Mammary epithelial cell (primary cell): ENCODE measurements at regions not wholly inside any gene's neighbourhood (a gene's known extent, or its start where the extent isn't known, plus 50 kb on each side); places are given as distances from the start of the nearest gene placed in this dataset.

Experiments
- CTCF ChIP-seq, 2 donors: IDR thresholded peaks in 1 of 2; conservative IDR thresholded peaks in 1 of 2; 2 replicates each; pipeline ENCODE4 v1.5.1; 2011 to 2012; ENCODE audit warnings: inconsistent platforms in 2 of 2, low read length in 2 of 2, mild to moderate bottlenecking in 2 of 2, control low read depth in 1 of 2, low read depth in 1 of 2; ENCODE audit not compliant: insufficient read depth in 1 of 2; ENCODE audit errors: extremely low read depth in 1 of 2
- EZH2 ChIP-seq: IDR thresholded peaks from 2 replicates; pipeline ENCODE4 v1.6.1; 2012; ENCODE audit warnings: low read length, inconsistent platforms, borderline replicate concordance

GRCh38 chr15:39144051-39144450 is 436.8 kb upstream of the THBS1 start:
- no peak for TF ChIP-seq CTCF (conservative IDR thresholded peaks at IDR 0.05 in 1 of 2, IDR thresholded peaks at IDR 0.05 in 1 of 2; ENCODE audit: extremely low read depth in 1 of 2, insufficient read depth in 1 of 2, low read depth in 1 of 2, low read length in 2 of 2)
- TF ChIP-seq EZH2: no peak
